WTC11 (cell line): ENCODE measurements at regions not wholly inside any gene's neighbourhood (a gene's known extent, or its start where the extent isn't known, plus 50 kb on each side); places are given as distances from the start of the nearest gene placed in this dataset.

Experiments
- ATAC-seq: fragments of 200-7000 bp; cut with Tn5 transposase; 2 replicates; pipeline ENCODE4 v1.10.0; 2021; ENCODE audit warnings: mild to moderate bottlenecking, moderate library complexity
- CTCF ChIA-PET: fragments of 300-600 bp; sonication (Branson Sonifier 250); formaldehyde crosslinking; loops from one replicate; lab custom pipeline; 2021; ENCODE audit warnings: antibody characterized with exemption; lab: Charles Lee
- POLR2A ChIA-PET: fragments of 350-600 bp; sonication (Branson Sonifier 250); formaldehyde crosslinking; loops from one replicate; lab custom pipeline; 2021; ENCODE audit warnings: antibody characterized with exemption; lab: Charles Lee
- DNase-seq: peaks from one replicate; pipeline ENCODE4 v3.0.0; 2021; ENCODE audit warnings: low spot score
- H3K27ac Mint-ChIP-seq: 2 replicates; pipeline ENCODE4 v1.8.0; 2021; ENCODE audit warnings: mixed read lengths
- H3K27me3 Mint-ChIP-seq: 2 replicates; pipeline ENCODE4 v1.8.0; 2021; ENCODE audit warnings: low read depth, mild to moderate bottlenecking, moderate library complexity, mixed read lengths
- H3K36me3 Mint-ChIP-seq: 2 replicates; pipeline ENCODE4 v1.8.0; 2021; ENCODE audit warnings: mixed read lengths
- H3K4me1 Mint-ChIP-seq: 2 replicates; pipeline ENCODE4 v1.8.0; 2022; ENCODE audit warnings: mixed read lengths
- H3K4me3 Mint-ChIP-seq: 2 replicates; pipeline ENCODE4 v1.8.0; 2021; ENCODE audit warnings: mild to moderate bottlenecking, moderate library complexity, mixed read lengths
- H3K9me3 Mint-ChIP-seq: 2 replicates; pipeline ENCODE4 v1.8.0; 2021; ENCODE audit warnings: mixed read lengths
- ESRRA ChIP-seq: sonication (generic); formaldehyde crosslinking; IDR thresholded peaks from 2 replicates; pipeline ENCODE4 v1.8.1; 2022; ENCODE audit warnings: mild to moderate bottlenecking, missing genetic modification reagents, borderline replicate concordance
- FOXP1 ChIP-seq: sonication (generic); formaldehyde crosslinking; IDR thresholded peaks from 2 replicates; pipeline ENCODE4 v1.8.0; 2022; ENCODE audit warnings: missing genetic modification reagents, mild to moderate bottlenecking, moderate library complexity, borderline replicate concordance
- JUN ChIP-seq: sonication (generic); formaldehyde crosslinking; IDR thresholded peaks from 2 replicates; pipeline ENCODE4 v1.8.0; 2023; ENCODE audit warnings: mild to moderate bottlenecking, missing genetic modification reagents
- KAT7 ChIP-seq: sonication (generic); formaldehyde crosslinking; IDR thresholded peaks from 2 replicates; pipeline ENCODE4 v1.8.1; 2023; ENCODE audit warnings: missing genetic modification reagents, mild to moderate bottlenecking, borderline replicate concordance
- NR3C1 ChIP-seq: sonication (generic); formaldehyde crosslinking; conservative IDR thresholded peaks from 2 replicates; pipeline ENCODE4 v1.8.1; 2023; ENCODE audit warnings: low read depth, mild to moderate bottlenecking, missing genetic modification reagents
- SMAD4 ChIP-seq: sonication (generic); formaldehyde crosslinking; IDR thresholded peaks from 2 replicates; pipeline ENCODE4 v1.8.0; 2022; ENCODE audit warnings: mild to moderate bottlenecking, missing genetic modification reagents
- ZNF138 ChIP-seq: sonication (generic); formaldehyde crosslinking; conservative IDR thresholded peaks from 2 replicates; pipeline ENCODE4 v1.8.1; 2022; ENCODE audit warnings: mild to moderate bottlenecking, moderate library complexity, missing genetic modification reagents
- TF ChIP-seq, protein P1 (sequence below): sonication (generic); formaldehyde crosslinking; IDR thresholded peaks from 2 replicates; pipeline ENCODE4 v1.8.1; 2022; ENCODE audit warnings: mild to moderate bottlenecking, missing genetic modification reagents, moderate library complexity, borderline replicate concordance
- TF ChIP-seq, protein P2 (sequence below): fragments of 250-450 bp; sonication (Bioruptor Pico); IDR thresholded peaks from 2 replicates; pipeline ENCODE4 v1.9.0; 2021; ENCODE audit warnings: mild to moderate bottlenecking, borderline replicate concordance
- TF ChIP-seq, protein P3 (sequence below): sonication (generic); formaldehyde crosslinking; IDR thresholded peaks from 2 replicates; pipeline ENCODE4 v1.8.1; 2023; ENCODE audit warnings: mild to moderate bottlenecking, missing genetic modification reagents, moderate library complexity
- TF ChIP-seq, protein P4 (sequence below): sonication (generic); formaldehyde crosslinking; conservative IDR thresholded peaks from 2 replicates; pipeline ENCODE4 v1.8.1; 2022; ENCODE audit warnings: mild to moderate bottlenecking, missing genetic modification reagents
- TF ChIP-seq, protein P5 (sequence below): sonication (generic); formaldehyde crosslinking; IDR thresholded peaks from 2 replicates; pipeline ENCODE4 v1.8.1; 2023; ENCODE audit warnings: mild to moderate bottlenecking, missing genetic modification reagents, moderate library complexity
- TF ChIP-seq, protein P6 (sequence below): sonication (generic); formaldehyde crosslinking; IDR thresholded peaks from 2 replicates; pipeline ENCODE4 v1.8.0; 2022; ENCODE audit warnings: mild to moderate bottlenecking, missing genetic modification reagents

DNA sequence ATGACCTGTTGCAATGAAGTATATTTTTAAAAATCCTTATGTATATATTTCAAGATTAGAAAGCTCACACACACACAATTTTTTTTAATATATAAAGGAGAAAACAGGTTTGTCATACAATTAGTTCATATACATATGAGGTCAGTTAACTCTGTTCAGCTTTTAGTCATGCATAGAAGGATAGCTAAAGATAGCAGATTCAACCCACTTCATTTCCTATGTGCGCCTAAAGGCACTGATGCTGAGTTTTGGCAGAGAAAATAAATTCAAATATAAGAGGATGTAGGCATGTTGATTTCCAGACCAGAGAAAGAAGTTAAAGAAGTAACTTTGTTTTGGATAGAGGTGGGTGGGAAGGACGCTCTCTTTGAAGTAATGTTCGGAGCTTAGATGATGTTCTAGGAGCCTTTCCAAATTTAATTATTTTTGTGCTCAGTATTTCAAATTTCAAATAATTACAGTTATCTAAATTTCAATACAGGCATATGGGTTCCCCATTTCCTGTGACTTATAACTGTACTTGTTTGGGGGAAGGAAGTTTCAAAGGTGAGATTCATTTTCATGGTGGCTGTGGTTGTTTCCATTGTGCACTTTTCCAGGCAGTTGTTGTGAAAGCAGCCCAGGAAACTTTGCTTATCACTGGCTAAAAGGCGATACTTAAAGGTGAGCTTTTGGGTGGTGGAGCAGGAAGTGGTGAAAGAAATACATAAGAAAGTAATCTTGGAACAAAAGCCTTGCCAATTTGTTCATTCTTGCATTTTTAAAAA, 523.4 kb upstream of the FANCL start:
- H3K4me1 Mint-ChIP-seq = peaks cover 48% of the 10 kb centered on the region
- H3K27me3 Mint-ChIP-seq = no peaks in the 10 kb centered on the region
- DNase-seq = no peak
- ChIA-PET POLR2A (no interaction called here), CTCF (interaction anchor here (0.9 to 3.2 kb wide), 3 partner anchors 107 to 315 kb away, joined by 3 to 17 read pairs (median 4); no protein-coding TSS in a partner anchor)
- no peaks in the 10 kb centered on the region for H3K9me3 Mint-ChIP-seq
- no peak overlapping the region for H3K27ac Mint-ChIP-seq
- TF ChIP-seq SMAD4 (CRISPR knock-in tag) = no peak
- TF ChIP-seq, protein P1, sequence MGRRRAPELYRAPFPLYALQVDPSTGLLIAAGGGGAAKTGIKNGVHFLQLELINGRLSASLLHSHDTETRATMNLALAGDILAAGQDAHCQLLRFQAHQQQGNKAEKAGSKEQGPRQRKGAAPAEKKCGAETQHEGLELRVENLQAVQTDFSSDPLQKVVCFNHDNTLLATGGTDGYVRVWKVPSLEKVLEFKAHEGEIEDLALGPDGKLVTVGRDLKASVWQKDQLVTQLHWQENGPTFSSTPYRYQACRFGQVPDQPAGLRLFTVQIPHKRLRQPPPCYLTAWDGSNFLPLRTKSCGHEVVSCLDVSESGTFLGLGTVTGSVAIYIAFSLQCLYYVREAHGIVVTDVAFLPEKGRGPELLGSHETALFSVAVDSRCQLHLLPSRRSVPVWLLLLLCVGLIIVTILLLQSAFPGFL (CRISPR knock-in tag) = no peak
- no peak for TF ChIP-seq JUN (CRISPR knock-in tag)
- TF ChIP-seq, protein P2, sequence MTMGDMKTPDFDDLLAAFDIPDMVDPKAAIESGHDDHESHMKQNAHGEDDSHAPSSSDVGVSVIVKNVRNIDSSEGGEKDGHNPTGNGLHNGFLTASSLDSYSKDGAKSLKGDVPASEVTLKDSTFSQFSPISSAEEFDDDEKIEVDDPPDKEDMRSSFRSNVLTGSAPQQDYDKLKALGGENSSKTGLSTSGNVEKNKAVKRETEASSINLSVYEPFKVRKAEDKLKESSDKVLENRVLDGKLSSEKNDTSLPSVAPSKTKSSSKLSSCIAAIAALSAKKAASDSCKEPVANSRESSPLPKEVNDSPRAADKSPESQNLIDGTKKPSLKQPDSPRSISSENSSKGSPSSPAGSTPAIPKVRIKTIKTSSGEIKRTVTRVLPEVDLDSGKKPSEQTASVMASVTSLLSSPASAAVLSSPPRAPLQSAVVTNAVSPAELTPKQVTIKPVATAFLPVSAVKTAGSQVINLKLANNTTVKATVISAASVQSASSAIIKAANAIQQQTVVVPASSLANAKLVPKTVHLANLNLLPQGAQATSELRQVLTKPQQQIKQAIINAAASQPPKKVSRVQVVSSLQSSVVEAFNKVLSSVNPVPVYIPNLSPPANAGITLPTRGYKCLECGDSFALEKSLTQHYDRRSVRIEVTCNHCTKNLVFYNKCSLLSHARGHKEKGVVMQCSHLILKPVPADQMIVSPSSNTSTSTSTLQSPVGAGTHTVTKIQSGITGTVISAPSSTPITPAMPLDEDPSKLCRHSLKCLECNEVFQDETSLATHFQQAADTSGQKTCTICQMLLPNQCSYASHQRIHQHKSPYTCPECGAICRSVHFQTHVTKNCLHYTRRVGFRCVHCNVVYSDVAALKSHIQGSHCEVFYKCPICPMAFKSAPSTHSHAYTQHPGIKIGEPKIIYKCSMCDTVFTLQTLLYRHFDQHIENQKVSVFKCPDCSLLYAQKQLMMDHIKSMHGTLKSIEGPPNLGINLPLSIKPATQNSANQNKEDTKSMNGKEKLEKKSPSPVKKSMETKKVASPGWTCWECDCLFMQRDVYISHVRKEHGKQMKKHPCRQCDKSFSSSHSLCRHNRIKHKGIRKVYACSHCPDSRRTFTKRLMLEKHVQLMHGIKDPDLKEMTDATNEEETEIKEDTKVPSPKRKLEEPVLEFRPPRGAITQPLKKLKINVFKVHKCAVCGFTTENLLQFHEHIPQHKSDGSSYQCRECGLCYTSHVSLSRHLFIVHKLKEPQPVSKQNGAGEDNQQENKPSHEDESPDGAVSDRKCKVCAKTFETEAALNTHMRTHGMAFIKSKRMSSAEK = no peak
- no peak for TF ChIP-seq FOXP1 (CRISPR knock-in tag)
- TF ChIP-seq ZNF138 (CRISPR knock-in tag) = no peak
- TF ChIP-seq, protein P3, sequence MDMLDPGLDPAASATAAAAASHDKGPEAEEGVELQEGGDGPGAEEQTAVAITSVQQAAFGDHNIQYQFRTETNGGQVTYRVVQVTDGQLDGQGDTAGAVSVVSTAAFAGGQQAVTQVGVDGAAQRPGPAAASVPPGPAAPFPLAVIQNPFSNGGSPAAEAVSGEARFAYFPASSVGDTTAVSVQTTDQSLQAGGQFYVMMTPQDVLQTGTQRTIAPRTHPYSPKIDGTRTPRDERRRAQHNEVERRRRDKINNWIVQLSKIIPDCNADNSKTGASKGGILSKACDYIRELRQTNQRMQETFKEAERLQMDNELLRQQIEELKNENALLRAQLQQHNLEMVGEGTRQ (CRISPR knock-in tag) = no peak
- TF ChIP-seq NR3C1 (CRISPR knock-in tag) = no peak
- TF ChIP-seq, protein P4, sequence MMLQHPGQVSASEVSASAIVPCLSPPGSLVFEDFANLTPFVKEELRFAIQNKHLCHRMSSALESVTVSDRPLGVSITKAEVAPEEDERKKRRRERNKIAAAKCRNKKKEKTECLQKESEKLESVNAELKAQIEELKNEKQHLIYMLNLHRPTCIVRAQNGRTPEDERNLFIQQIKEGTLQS (CRISPR knock-in tag) = no peak
- no peak for TF ChIP-seq ESRRA (CRISPR knock-in tag)
- TF ChIP-seq, protein P5, sequence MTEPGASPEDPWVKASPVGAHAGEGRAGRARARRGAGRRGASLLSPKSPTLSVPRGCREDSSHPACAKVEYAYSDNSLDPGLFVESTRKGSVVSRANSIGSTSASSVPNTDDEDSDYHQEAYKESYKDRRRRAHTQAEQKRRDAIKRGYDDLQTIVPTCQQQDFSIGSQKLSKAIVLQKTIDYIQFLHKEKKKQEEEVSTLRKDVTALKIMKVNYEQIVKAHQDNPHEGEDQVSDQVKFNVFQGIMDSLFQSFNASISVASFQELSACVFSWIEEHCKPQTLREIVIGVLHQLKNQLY (CRISPR knock-in tag) = no peak
- TF ChIP-seq, protein P6, sequence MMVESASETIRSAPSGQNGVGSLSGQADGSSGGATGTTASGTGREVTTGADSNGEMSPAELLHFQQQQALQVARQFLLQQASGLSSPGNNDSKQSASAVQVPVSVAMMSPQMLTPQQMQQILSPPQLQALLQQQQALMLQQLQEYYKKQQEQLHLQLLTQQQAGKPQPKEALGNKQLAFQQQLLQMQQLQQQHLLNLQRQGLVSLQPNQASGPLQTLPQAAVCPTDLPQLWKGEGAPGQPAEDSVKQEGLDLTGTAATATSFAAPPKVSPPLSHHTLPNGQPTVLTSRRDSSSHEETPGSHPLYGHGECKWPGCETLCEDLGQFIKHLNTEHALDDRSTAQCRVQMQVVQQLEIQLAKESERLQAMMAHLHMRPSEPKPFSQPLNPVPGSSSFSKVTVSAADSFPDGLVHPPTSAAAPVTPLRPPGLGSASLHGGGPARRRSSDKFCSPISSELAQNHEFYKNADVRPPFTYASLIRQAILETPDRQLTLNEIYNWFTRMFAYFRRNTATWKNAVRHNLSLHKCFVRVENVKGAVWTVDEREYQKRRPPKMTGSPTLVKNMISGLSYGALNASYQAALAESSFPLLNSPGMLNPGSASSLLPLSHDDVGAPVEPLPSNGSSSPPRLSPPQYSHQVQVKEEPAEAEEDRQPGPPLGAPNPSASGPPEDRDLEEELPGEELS (CRISPR knock-in tag) = no peak
- TF ChIP-seq KAT7 (CRISPR knock-in tag) = no peak
- H3K4me3 Mint-ChIP-seq = no peak overlapping the region
- no peak for ATAC-seq
- no peaks in the 10 kb centered on the region for H3K36me3 Mint-ChIP-seq
